ENCODE measurements at regions not wholly inside any gene's neighbourhood (a gene's known extent, or its start where the extent isn't known, plus 50 kb on each side); places are given as distances from the start of the nearest gene placed in this dataset.

DNA sequence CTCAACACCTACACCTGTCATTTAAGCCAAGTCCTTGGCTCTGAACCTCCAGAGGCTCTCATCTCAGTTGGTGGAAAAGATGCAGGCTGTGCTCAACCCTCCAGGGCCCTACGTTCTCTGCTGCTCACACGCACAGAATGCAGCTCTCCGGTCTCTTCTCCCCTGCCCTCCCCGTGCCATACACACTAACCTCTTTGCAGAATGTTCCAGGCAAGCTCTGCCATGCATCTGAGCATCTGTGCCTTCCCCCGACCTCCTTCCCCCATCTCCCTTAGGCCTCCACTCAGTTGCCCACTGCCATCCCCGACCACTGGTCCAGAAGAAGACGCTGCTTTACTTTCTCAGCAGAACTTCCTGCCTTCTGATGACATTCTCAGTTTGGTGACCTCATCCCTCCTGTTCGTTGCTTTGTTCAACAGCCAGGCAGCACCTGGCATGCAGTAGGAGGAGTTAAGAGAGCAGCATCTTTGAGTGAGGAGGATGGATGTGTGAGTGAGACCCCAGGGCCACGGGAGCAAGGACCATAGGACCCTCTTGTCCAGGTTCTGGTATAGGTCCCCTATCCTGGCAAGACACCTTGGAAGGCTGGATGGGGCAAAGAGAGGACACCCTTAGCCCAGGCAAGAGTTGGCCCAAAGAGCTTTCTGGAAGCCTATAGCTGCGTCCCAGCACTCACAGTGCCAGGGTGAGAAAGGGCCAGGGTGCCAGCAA, 598.0 kb downstream of the BRD1 start:
- TF ChIP-seq, protein P1, sequence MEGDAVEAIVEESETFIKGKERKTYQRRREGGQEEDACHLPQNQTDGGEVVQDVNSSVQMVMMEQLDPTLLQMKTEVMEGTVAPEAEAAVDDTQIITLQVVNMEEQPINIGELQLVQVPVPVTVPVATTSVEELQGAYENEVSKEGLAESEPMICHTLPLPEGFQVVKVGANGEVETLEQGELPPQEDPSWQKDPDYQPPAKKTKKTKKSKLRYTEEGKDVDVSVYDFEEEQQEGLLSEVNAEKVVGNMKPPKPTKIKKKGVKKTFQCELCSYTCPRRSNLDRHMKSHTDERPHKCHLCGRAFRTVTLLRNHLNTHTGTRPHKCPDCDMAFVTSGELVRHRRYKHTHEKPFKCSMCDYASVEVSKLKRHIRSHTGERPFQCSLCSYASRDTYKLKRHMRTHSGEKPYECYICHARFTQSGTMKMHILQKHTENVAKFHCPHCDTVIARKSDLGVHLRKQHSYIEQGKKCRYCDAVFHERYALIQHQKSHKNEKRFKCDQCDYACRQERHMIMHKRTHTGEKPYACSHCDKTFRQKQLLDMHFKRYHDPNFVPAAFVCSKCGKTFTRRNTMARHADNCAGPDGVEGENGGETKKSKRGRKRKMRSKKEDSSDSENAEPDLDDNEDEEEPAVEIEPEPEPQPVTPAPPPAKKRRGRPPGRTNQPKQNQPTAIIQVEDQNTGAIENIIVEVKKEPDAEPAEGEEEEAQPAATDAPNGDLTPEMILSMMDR (IDR thresholded peaks at IDR 0.05): no peak
- no peak overlapping the region for H3K27ac ChIP-seq (ENCODE audit: low read length)
- H3K9me3 ChIP-seq (ENCODE audit: control insufficient read depth, insufficient read depth, low read length): no peaks in the 10 kb centered on the region
- no peaks in the 10 kb centered on the region for H3K27me3 ChIP-seq (ENCODE audit: control insufficient read depth, insufficient read depth, low read length)
- no peaks in the 10 kb centered on the region for H3K36me3 ChIP-seq (ENCODE audit: control insufficient read depth, insufficient read depth, low read length)
- no peak overlapping the region for H3K4me3 ChIP-seq (ENCODE audit: low read length)
- Mint-ChIP-seq H3K4me3 (no peak overlapping the region), H3K4me1 (no peaks in the 10 kb centered on the region), H3K27ac (no peak overlapping the region), H3K9me3 (no peaks in the 10 kb centered on the region), H3K36me3 (no peaks in the 10 kb centered on the region), H3K27me3 (ENCODE audit: low read depth in 2 of 2) (peaks cover 0 to 3% of the 10 kb centered on the region in 2 donors)
- intact Hi-C loops (cut with micrococcal nuclease): no loop called here
- no peaks in the 10 kb centered on the region for H3K4me1 ChIP-seq (ENCODE audit: control insufficient read depth, insufficient read depth, low read length)
- ATAC-seq (no peak), DNase-seq (no peak)
- 62% methylated on average over 10 of the region's 10 CpGs for WGBS (ENCODE audit: insufficient coverage)

DNA sequence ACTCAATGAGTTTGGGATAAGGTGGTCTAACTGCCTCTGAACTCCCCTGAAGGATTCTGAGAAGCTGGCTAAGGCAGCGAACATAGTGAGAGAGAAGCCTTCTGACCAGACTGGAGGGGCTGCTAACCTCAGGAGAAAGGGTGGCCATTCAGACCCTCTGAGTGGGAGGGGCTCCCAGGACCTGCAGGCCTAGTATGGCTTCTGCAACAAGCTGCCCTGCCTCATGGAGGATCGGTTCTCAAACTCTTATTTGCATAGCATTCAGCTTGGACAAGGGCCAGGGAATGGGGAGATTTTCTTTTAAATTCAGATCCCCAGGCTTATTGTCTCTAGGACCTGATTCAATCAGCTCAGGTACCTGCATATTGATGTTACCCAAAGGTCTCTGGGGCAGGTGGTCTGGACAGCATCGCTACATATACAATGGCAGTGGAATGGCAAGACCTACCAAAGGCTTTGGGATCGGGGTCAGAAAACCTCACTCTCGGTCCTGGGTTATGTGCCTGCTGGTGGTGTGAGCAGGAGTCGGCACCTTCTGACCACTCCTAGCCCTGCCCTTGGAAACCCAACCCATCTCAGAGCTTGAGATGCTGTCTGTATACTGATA, 599.1 kb downstream of the BRD1 start:
- no peaks in the 10 kb centered on the region for H3K4me1 ChIP-seq (ENCODE audit: control insufficient read depth, insufficient read depth, low read length)
- 84% methylated on average over 6 of the region's 6 CpGs for WGBS (ENCODE audit: insufficient coverage)
- Mint-ChIP-seq H3K27me3 (ENCODE audit: low read depth in 2 of 2) (peaks cover 2 to 3% of the 10 kb centered on the region in 2 donors), H3K9me3 (no peaks in the 10 kb centered on the region), H3K4me1 (no peaks in the 10 kb centered on the region), H3K36me3 (no peaks in the 10 kb centered on the region), H3K4me3 (no peak overlapping the region), H3K27ac (no peak overlapping the region)
- no peaks in the 10 kb centered on the region for H3K27me3 ChIP-seq (ENCODE audit: control insufficient read depth, insufficient read depth, low read length)
- H3K4me3 ChIP-seq (ENCODE audit: low read length): no peak overlapping the region
- TF ChIP-seq, protein P1 (IDR thresholded peaks at IDR 0.05): no peak
- DNase-seq (no peak), ATAC-seq (no peak)
- no peaks in the 10 kb centered on the region for H3K9me3 ChIP-seq (ENCODE audit: control insufficient read depth, insufficient read depth, low read length)
- intact Hi-C loops (cut with micrococcal nuclease): no loop called here
- H3K27ac ChIP-seq (ENCODE audit: low read length): no peak overlapping the region
- no peaks in the 10 kb centered on the region for H3K36me3 ChIP-seq (ENCODE audit: control insufficient read depth, insufficient read depth, low read length)

- no peaks in the 10 kb centered on the region for H3K9me3 Mint-ChIP-seq
- no peaks in the 10 kb centered on the region for H3K4me1 Mint-ChIP-seq
- WGBS (ENCODE audit: insufficient coverage): 74% methylated on average over 6 of the region's 6 CpGs
- no peak for DNase-seq
- intact Hi-C loops (cut with micrococcal nuclease): no loop called here
- Histone ChIP-seq H3K4me1 (ENCODE audit: control insufficient read depth, insufficient read depth, low read length) (no peaks in the 10 kb centered on the region), H3K9me3 (ENCODE audit: control insufficient read depth, insufficient read depth, low read length) (no peaks in the 10 kb centered on the region), H3K36me3 (ENCODE audit: control insufficient read depth, insufficient read depth, low read length) (no peaks in the 10 kb centered on the region), H3K27me3 (ENCODE audit: control insufficient read depth, insufficient read depth, low read length) (no peaks in the 10 kb centered on the region), H3K4me3 (ENCODE audit: low read length) (no peak overlapping the region), H3K27ac (ENCODE audit: low read length) (no peak overlapping the region)
- H3K4me3 Mint-ChIP-seq: no peak overlapping the region
- ATAC-seq: no peak
- H3K36me3 Mint-ChIP-seq: no peaks in the 10 kb centered on the region
- no peak overlapping the region for H3K27ac Mint-ChIP-seq
- peaks cover 5 to 10% of the 10 kb centered on the region in 2 donors for H3K27me3 Mint-ChIP-seq (ENCODE audit: low read depth in 2 of 2)
- TF ChIP-seq, protein P1 (IDR thresholded peaks at IDR 0.05): no peak
Observed at GRCh38 chr22:49227670-49228069, 600.0 kb downstream of the BRD1 start.
